WTC11 (cell line): ENCODE measurements at regions not wholly inside any gene's neighbourhood (a gene's known extent, or its start where the extent isn't known, plus 50 kb on each side); places are given as distances from the start of the nearest gene placed in this dataset.

Experiments used
- CTCF ChIP-seq: fragments of 200-600 bp; IDR thresholded peaks from 2 replicates; pipeline ENCODE4 v1.8.0; 2022; ENCODE audit warnings: antibody characterized with exemption
- SMAD4 ChIP-seq: sonication (generic); formaldehyde crosslinking; IDR thresholded peaks from 2 replicates; pipeline ENCODE4 v1.8.0; 2022; ENCODE audit warnings: mild to moderate bottlenecking, missing genetic modification reagents
- USF1 ChIP-seq: sonication (generic); formaldehyde crosslinking; IDR thresholded peaks from 2 replicates; pipeline ENCODE4 v1.8.0; 2022; ENCODE audit warnings: mild to moderate bottlenecking, missing genetic modification reagents
- ZNF425 ChIP-seq: fragments of 250-450 bp; sonication (Bioruptor Pico); conservative IDR thresholded peaks from 2 replicates; pipeline ENCODE4 v1.9.0; 2021; ENCODE audit warnings: mild to moderate bottlenecking

- TF ChIP-seq SMAD4 (CRISPR knock-in tag) (no peak), CTCF (no peak), ZNF425 (CRISPR knock-in tag) (no peak), USF1 (CRISPR knock-in tag) (no peak)
These were observed 82.0 kb downstream of the UBIAD1 start for GRCh38 chr1:11354893-11355553.
